Loucy (cell line): ENCODE measurements at regions not wholly inside any gene's neighbourhood (a gene's known extent, or its start where the extent isn't known, plus 50 kb on each side); places are given as distances from the start of the nearest gene placed in this dataset.

ENCODE experiments used
- H2AFZ ChIP-seq: fragments of 200-600 bp; sonication (generic); 2 replicates; pipeline ENCODE4 v1.6.0; 2016; ENCODE audit warnings: antibody characterized with exemption, mild to moderate bottlenecking, low read length, moderate library complexity
- H3F3A ChIP-seq: fragments of 200-600 bp; 2 replicates; pipeline ENCODE4 v1.6.0; 2016; ENCODE audit warnings: antibody characterized with exemption, low read depth, mild to moderate bottlenecking
- H3K27me3 ChIP-seq: fragments of 200-600 bp; sonication (generic); 2 replicates; pipeline ENCODE4 v1.6.1; 2014; ENCODE audit warnings: low read length, mild to moderate bottlenecking; ENCODE audit not compliant: insufficient read depth, poor library complexity, severe bottlenecking
- H3K36me3 ChIP-seq: fragments of 200-600 bp; sonication (generic); 2 replicates; pipeline ENCODE4 v1.6.1; 2016; ENCODE audit warnings: low read length; ENCODE audit not compliant: insufficient read depth
- H3K4me1 ChIP-seq: fragments of 200-600 bp; sonication (generic); 2 replicates; pipeline ENCODE4 v1.5.1; 2014; ENCODE audit warnings: low read length, mild to moderate bottlenecking; ENCODE audit not compliant: insufficient read depth, poor library complexity, severe bottlenecking
- H3K4me2 ChIP-seq: fragments of 200-600 bp; sonication (generic); 2 replicates; pipeline ENCODE4 v1.6.0; 2014; ENCODE audit warnings: antibody characterized with exemption, low read length, low read depth, mild to moderate bottlenecking; ENCODE audit not compliant: poor library complexity, severe bottlenecking
- H3K4me3 ChIP-seq: fragments of 200-600 bp; sonication (generic); 2 replicates; pipeline ENCODE4 v1.5.1; 2014; ENCODE audit warnings: low read length, mild to moderate bottlenecking, mixed read lengths; ENCODE audit not compliant: poor library complexity, severe bottlenecking
- H3K79me2 ChIP-seq: fragments of 200-600 bp; sonication (generic); 2 replicates; pipeline ENCODE4 v1.6.1; 2014; ENCODE audit warnings: low read length; ENCODE audit not compliant: insufficient read depth
- H3K9ac ChIP-seq: fragments of 200-600 bp; sonication (generic); 2 replicates; pipeline ENCODE4 v1.6.0; 2014; ENCODE audit warnings: mild to moderate bottlenecking, low read depth, low read length, moderate library complexity; ENCODE audit not compliant: poor library complexity, severe bottlenecking
- H3K9me2 ChIP-seq: fragments of 200-600 bp; sonication (generic); replicated peaks from 2 replicates; pipeline ENCODE4 v1.6.1; 2016; ENCODE audit warnings: low read depth, low read length, mixed read lengths
- H3K9me3 ChIP-seq: fragments of 200-600 bp; sonication (generic); 2 replicates; pipeline ENCODE4 v1.6.1; 2014; ENCODE audit warnings: mild to moderate bottlenecking, antibody characterized with exemption, low read length, low read depth; ENCODE audit not compliant: insufficient read depth
- H4K20me1 ChIP-seq: fragments of 200-600 bp; sonication (generic); 2 replicates; pipeline ENCODE4 v1.6.0; 2014; ENCODE audit warnings: antibody characterized with exemption, low read length, mild to moderate bottlenecking; ENCODE audit not compliant: insufficient read depth, poor library complexity, severe bottlenecking
- EZH2phosphoT487 ChIP-seq: fragments of 200-600 bp; IDR thresholded peaks from 2 replicates; pipeline ENCODE4 v1.6.1; 2018; ENCODE audit warnings: antibody characterized with exemption, mild to moderate bottlenecking, moderate library complexity, borderline replicate concordance
- TF ChIP-seq, protein P1 (sequence below): fragments of 200-600 bp; sonication (generic); conservative IDR thresholded peaks from 2 replicates; pipeline ENCODE4 v1.5.1; 2014; ENCODE audit warnings: mild to moderate bottlenecking, antibody characterized with exemption, low read length

DNA sequence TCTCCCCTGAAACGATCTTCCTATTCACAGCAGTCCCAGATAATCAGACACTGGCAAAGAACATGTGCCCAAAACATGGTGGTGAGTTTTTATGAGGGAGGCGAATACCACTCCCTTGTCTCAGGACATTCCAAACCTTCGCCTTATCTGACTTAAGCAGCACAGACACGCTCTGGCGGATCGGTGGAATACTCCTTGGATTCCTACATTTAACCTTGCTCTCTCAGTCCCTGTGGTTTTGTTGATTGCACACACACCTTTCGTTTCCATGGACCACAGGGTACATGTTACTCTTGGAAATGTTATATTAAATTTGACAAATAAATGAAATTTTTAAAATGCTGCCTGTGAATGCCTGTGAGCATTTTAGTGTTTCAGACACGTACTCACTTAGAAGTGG, 87.8 kb upstream of the CPEB4 start:
- Histone ChIP-seq H3K9ac (no peak overlapping the region), H3K9me3 (no peaks in the 10 kb centered on the region), H3K4me1 (no peaks in the 10 kb centered on the region)

GRCh38 chr5:173801006-173801405, 87.1 kb upstream of the CPEB4 start:
- H3K27me3 ChIP-seq = no peaks in the 10 kb centered on the region
- no peaks in the 10 kb centered on the region for H3K4me1 ChIP-seq
- no peaks in the 10 kb centered on the region for H3K9me3 ChIP-seq
- H3K9me2 ChIP-seq = no peaks in the 10 kb centered on the region
- H3K9ac ChIP-seq = no peak overlapping the region
- H2AFZ ChIP-seq = no peak overlapping the region
- TF ChIP-seq, protein P1, sequence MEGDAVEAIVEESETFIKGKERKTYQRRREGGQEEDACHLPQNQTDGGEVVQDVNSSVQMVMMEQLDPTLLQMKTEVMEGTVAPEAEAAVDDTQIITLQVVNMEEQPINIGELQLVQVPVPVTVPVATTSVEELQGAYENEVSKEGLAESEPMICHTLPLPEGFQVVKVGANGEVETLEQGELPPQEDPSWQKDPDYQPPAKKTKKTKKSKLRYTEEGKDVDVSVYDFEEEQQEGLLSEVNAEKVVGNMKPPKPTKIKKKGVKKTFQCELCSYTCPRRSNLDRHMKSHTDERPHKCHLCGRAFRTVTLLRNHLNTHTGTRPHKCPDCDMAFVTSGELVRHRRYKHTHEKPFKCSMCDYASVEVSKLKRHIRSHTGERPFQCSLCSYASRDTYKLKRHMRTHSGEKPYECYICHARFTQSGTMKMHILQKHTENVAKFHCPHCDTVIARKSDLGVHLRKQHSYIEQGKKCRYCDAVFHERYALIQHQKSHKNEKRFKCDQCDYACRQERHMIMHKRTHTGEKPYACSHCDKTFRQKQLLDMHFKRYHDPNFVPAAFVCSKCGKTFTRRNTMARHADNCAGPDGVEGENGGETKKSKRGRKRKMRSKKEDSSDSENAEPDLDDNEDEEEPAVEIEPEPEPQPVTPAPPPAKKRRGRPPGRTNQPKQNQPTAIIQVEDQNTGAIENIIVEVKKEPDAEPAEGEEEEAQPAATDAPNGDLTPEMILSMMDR = no peak
- no peak for TF ChIP-seq EZH2phosphoT487
- no peak overlapping the region for H3K4me2 ChIP-seq
- H3K4me3 ChIP-seq = no peak overlapping the region
- no peaks in the 10 kb centered on the region for H3K79me2 ChIP-seq
- no peaks in the 10 kb centered on the region for H3F3A ChIP-seq
- no peaks in the 10 kb centered on the region for H3K36me3 ChIP-seq
- no peaks in the 10 kb centered on the region for H4K20me1 ChIP-seq

More for the DNA sequence above, 87.8 kb upstream of the CPEB4 start:
- Histone ChIP-seq H3K27me3 (no peaks in the 10 kb centered on the region), H3K79me2 (no peaks in the 10 kb centered on the region), H4K20me1 (no peaks in the 10 kb centered on the region), H3F3A (no peaks in the 10 kb centered on the region), H3K36me3 (no peaks in the 10 kb centered on the region), H2AFZ (no peak overlapping the region), H3K4me2 (no peak overlapping the region), H3K9me2 (no peaks in the 10 kb centered on the region), H3K4me3 (no peak overlapping the region)
- TF ChIP-seq EZH2phosphoT487 = no peak
- TF ChIP-seq, protein P1 = no peak

DNA sequence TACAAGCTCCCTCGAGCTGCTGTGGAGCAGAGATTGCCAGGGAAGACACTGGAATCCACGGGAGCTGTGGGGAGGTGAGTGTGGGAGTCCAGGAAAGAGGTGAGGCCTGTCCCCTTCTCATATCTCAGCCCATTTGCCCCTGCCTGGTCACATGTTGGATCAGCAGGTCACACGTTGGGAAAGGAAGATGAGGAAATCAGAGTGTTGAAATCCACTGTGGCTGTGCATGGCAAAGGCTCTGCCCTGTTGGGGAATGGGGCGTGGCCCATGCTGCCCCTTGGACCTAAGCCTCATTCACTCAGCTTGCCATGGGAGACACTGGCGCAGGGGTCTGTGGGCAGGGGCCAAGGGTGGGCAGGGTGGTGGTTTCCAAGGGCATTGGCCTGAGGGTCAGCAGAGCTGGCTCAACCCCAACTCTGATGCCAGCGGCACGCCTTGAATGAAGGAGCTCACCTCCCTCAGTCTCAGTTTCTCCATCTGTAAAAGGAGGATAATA, 85.4 kb upstream of the CPEB4 start:
- Histone ChIP-seq H3K9me2 (no peaks in the 10 kb centered on the region), H3K36me3 (no peaks in the 10 kb centered on the region), H3K4me3 (no peak overlapping the region), H3K9ac (no peak overlapping the region), H3K4me1 (no peaks in the 10 kb centered on the region), H3K9me3 (no peaks in the 10 kb centered on the region), H4K20me1 (no peaks in the 10 kb centered on the region), H3K4me2 (no peak overlapping the region), H2AFZ (no peak overlapping the region), H3K79me2 (no peaks in the 10 kb centered on the region), H3K27me3 (no peaks in the 10 kb centered on the region), H3F3A (no peaks in the 10 kb centered on the region)
- TF ChIP-seq EZH2phosphoT487 = no peak
- TF ChIP-seq, protein P1 = no peak
